ENCODE measurements at regions not wholly inside any gene's neighbourhood (a gene's known extent, or its start where the extent isn't known, plus 50 kb on each side); places are given as distances from the start of the nearest gene placed in this dataset.

DNA sequence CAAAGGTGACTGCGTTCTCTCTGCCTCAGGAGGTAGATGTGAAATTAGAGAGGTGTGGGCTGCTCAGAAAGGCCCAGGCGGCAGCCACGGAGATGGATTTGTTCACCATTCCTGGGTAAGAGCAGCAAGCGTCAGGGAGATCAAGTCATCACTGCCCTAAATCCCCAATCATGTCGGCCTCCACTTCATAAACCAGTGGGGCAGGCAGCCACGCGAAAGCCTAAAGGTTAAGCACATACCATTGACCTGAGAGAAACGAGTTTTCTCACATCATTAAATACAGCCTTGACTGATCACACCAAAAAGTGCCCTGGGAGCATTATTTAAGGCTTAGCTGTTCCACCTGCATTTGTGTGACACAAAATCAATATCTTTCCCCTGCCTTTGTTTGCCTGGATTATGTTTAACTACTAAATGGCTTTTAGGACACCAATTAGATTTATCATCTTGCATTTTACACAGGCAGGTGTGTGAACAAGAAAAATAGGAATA, 50.7 kb upstream of the FOXB1 start:
- TF ChIP-seq, protein P1, sequence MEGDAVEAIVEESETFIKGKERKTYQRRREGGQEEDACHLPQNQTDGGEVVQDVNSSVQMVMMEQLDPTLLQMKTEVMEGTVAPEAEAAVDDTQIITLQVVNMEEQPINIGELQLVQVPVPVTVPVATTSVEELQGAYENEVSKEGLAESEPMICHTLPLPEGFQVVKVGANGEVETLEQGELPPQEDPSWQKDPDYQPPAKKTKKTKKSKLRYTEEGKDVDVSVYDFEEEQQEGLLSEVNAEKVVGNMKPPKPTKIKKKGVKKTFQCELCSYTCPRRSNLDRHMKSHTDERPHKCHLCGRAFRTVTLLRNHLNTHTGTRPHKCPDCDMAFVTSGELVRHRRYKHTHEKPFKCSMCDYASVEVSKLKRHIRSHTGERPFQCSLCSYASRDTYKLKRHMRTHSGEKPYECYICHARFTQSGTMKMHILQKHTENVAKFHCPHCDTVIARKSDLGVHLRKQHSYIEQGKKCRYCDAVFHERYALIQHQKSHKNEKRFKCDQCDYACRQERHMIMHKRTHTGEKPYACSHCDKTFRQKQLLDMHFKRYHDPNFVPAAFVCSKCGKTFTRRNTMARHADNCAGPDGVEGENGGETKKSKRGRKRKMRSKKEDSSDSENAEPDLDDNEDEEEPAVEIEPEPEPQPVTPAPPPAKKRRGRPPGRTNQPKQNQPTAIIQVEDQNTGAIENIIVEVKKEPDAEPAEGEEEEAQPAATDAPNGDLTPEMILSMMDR (IDR thresholded peaks at IDR 0.05) = no peak
- TF ChIP-seq POLR2A (IDR thresholded peaks at IDR 0.05) = no peak
